NCI-H524 treated with DMSO at 0.1 percent for 48 hours (cell line): ENCODE measurements at regions not wholly inside any gene's neighbourhood (a gene's known extent, or its start where the extent isn't known, plus 50 kb on each side); places are given as distances from the start of the nearest gene placed in this dataset.

Experiments used
- DNase-seq: peaks from one replicate; lab custom pipeline; 2025; lab: John Stamatoyannopoulos, UW

DNA sequence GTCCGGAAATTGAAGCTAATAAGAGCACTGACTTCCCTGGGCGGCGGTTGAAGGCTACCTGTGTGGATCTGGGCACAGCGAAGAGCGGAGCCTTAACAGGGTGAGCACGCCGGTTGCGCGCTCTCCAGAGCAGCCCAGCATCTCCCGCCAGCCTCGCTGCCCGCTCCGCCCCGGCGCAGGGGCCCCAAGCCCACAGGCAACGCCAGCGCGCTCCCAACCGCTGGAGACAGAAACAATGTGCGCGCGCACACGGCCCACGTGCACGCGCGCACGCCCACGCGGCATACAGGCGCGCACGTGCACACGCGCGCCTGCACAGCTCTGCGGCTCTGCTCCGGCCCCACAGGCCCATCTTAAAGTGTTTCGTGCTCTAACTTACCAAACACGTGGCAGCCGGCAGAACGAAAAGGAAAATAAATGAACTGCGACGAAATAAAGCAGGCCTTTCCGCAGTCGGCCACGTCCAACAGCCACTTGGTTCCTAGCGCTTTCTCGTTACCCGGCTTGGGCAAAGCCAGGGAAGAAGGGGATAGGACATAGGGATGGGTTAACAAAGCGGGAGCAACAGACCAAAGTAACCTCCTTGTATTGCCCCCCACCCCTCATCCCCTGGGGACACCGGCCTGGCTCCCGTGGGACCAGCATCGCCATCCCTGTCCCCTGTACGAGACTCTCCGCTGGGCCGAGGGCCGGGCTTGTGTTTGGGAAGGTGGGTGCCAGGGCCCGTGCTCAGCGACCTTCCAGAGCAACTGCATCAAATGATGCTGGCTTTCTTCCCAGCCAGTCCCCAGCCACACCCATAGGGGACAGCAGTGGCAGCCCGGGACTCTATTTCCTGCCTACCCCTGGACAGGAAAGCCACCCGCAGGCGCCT, 203.7 kb downstream of the ABHD5 start:
- DNase-seq: no peak

DNA sequence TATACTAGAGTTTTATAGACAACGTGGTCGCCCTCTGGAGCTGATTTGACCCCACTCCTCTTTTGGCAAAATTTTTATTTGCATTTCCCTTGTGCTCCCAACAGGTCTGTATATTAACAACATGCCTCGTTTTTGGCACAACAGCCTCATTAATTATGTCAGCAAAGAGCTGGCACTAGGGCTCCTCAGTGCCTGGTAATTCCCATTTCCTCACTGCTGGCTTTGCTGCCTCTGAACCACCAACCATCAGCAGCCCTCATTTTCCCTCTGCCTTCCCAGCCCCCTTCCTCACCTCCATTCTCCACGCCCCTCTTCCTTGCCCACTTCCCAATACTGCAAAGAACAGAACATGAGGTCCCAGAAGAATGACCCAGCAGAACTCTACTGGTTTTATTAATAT, 204.8 kb downstream of the ABHD5 start:
- no peak for DNase-seq

DNA sequence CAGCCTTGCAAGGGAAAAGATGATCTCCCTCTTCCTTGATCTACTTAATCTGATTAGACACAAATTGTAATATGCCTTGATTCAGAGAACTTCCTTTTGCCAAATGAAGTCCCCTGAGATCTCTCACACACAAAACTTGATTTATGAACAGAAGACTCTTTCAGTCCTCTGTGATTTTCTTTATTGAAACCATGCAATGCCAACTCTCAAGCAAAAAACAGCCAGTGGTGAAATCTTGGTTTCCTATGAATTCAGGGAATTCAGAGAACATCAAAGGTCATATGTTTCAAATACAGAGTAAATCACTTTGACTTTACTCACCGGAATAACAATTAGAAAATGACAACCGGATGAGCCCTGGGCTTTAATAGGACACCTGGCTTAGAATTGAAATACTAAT, 211.7 kb downstream of the ABHD5 start:
- no peak for DNase-seq

DNA sequence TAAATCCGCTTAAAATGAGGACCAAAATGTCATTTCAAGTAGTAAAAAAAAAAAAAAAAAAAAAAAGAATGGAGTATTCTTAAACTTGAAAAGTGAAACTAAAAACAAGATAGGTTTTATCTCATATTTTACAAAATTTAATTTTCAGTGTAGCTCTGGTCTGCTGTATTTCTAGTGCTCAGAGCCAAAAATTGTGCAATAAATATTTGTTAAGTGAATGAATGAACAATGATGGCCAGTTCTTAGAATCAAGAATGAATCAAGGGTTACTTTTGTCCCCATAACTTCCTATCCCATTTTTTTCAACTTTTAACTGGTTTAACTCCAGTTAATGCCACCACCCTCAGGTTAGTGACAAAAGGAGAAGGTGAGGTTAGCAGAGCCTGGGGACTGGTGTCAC, 214.4 kb downstream of the ABHD5 start:
- DNase-seq: no peak

DNA sequence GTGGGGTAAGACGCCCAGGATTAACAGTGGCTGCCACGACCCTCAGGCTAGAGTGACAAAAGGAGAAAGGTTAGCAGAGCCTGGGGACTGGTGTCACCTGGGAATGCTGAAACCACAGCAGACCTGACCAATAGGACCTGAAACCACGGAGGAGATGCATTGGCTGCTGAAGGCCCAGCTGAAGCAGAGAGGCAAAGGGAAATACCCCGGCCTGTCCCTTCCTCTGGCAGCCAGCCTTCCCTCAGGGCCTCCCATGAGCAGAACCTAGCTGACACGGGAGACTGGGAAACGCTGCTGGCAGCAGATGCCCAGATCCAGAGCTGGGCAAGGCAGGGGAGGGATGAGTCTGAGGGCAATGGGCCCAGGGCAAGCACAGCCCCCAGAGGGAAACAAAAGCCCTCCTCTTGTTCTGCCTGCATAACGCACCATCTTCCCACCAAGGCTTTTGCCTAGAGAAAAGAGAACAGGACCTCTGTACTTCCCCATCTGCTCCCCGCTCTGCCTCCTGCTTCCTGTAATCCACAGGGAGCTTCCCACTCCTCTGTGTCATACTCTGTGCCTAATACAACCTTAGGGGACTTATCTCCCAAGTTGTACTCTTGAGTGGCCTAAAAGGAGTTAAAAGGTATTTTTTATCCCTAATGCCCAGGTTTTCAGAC, 216.2 kb downstream of the ABHD5 start:
- no peak for DNase-seq

DNA sequence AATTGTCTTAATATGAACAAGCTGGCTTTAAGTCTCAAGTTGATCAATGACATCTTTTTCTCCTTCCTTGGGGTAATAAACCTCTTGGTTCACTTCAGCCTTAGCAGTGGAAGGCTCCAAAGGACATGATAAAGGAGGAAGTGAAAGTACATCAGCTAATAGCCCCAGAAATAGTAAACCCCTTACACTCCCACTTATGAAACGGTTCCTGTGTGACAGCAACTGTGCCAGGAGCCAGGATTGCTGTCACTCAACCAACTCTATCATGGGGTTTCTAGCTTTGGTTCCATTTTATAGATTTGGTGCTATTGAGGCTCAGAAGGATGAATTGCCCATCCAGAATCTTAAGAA, 216.7 kb downstream of the ABHD5 start:
- DNase-seq: no peak

DNA sequence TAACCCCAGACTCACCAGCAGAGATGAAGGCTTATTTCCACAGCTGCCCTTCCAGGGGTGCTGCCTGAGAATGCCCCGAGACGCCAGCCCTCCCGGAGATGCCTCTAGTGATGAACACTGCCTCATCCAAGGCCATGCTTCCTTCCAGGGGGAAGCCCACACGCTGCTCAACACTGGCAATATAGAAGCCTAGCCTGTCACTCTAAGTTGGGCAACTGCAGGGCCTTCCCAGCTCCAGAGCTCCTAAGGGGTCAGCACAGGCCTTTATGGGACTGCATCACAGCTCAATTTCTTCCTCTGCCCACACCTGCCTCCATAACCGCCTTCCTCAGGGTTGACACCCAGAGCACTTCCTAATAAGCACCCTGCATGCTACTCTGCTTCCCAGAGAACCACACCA, 217.7 kb downstream of the ABHD5 start:
- DNase-seq: no peak

DNA sequence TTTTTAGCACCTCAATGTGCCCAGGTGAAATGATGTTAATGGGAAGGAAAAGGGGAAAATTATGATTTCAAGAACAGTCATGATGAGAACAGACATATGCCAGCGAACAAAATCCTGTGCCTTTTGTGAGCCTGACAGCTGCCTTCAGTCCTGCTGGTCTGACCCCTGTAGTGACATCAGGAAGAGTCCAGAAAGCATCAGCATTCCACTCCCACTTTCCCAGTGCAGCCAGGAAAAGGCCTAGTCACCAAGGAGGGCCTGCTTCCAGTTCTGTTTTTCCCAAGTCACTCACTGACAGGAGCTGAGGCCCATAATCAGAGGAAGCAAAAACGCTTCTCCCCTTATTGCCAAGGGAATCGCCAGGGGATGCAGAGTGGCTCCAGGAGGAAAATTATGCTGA, 218.4 kb downstream of the ABHD5 start:
- DNase-seq: no peak

DNA sequence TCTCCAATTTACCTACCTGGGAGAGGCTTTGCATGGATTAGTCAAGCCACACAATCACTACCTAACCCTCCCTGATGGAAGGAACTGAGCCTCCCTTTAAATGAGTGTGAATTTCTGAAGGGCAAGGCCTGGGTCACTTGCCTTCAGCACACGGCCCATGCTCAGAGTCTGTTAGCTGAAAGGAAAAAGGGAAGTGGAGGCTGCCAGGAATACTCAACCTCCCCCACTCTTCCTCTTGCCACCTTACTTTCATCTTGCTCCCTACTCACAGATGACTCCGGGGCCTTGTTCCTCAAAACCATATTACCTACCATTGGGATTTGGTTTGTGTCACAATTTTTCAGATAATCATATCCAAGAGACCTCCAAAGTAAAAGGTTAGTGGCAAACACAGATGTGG, 220.0 kb downstream of the ABHD5 start:
- DNase-seq: no peak

DNA sequence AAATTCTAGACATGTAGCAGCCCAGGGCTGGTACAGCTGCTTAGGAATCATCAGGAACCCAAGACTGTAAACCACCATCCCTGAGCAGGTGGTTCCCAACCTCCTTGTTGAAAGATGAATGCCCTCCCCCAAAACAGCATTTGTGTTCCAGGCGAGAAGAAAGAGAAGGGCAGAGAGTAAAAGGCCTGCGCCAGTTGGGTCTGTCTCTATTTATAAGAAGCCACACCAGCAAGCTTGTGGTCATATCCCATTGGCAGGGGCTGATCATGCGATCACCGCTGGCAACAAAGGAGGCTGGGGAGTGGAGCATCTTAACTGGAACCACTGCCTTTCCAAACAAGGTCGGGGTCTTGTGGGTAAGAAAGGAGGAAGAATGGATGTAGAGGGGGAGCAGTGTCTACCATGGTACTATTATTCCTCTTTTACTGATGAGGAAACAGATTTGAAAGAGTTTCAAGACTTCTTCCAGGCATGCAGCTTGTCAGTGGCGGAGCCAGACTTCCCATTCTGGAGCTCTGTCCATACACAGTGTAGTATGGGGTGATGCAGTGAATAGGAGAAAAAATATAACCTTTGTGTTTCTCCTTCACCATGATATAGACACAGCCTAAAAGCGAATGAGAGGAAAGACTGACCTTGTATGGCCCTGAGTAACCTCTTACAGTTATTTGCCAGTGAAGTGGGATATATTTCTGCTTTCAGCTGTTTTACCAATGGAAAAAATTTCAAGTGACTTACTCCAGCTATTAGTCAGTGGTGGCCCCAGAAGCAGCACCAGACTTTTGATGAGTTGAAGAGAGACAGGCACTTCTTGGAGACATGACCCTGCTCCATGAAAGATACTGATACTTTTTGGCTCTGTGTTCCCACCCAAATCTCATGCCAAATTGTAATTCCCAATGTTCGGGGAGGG, 222.6 kb downstream of the ABHD5 start:
- no peak for DNase-seq

DNA sequence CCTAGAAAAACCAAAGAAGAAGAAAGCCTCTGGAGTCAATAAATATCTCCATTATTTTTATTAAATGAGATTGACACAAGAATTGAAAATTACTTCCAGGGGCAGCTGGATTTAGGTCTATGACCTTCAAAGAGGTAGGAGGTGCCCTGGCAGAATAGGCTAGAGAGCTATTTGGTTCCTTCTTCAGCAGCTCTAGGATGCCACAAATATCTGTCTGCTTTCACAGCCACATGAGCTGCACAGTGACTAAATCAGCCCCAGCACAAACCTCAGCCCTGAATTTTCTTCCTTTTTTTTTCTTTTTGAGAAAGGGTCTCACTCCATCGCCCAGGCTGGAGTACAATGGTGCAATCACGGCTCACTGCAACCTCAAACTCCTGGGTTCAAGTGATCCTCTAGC, 223.5 kb downstream of the ABHD5 start:
- DNase-seq: no peak

DNA sequence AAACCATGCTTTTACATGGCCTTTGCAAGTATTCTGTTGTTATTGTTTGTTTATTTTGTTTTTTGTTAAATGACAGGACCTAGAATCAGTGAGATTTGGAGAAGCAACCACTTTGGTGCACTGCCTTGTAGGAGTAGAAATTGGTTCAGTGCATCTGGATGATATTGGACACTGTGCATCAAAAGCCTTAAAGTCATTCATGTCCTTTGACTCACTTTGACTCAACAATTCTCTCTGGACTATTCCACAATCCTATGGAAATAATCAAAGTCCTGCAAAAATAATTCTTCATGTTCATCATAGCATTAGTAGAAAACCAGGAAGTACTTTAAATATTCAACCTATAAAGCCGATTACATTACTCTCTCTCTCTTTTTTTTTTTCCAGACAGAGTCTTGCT, 224.8 kb downstream of the ABHD5 start:
- DNase-seq: no peak

DNA sequence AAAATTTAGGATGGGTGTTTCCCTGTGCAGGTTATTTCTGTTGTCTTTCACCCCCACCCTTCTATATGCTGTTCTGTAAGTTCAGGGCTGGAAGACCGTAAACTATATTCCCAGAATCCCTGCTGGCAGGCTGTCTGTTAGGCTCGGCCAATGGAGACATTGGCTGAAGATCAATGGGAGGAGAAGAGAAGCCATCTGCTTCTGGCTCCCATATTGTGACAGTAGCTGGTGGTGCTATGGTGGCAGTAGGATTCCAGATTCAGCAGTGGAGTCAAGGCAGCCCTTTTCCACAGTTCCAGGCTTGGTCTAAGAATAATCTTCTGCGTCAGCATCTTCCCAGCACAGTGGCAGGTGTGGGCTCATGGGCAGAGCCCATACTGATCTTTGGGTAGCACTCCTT, 226.6 kb downstream of the ABHD5 start:
- DNase-seq: no peak

DNA sequence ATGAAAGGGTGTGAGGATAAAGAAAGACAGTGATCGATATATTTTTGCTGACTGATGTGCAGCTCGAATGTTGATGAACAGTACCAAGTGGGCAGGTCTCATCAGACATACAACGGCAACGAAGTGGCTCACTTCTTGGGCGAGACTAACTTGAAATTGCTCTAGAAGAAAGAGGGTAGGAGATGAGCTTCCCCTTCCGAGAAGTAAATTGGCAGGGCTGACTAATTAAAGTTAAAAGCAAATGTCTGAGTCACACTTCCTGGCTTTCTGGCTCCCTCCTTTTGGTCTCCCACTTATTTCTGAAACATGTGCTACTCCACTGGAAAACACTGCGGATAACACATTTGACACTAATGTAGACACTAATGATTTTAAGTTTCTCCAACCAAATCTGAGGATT, 228.3 kb downstream of the ABHD5 start:
- DNase-seq: no peak

DNA sequence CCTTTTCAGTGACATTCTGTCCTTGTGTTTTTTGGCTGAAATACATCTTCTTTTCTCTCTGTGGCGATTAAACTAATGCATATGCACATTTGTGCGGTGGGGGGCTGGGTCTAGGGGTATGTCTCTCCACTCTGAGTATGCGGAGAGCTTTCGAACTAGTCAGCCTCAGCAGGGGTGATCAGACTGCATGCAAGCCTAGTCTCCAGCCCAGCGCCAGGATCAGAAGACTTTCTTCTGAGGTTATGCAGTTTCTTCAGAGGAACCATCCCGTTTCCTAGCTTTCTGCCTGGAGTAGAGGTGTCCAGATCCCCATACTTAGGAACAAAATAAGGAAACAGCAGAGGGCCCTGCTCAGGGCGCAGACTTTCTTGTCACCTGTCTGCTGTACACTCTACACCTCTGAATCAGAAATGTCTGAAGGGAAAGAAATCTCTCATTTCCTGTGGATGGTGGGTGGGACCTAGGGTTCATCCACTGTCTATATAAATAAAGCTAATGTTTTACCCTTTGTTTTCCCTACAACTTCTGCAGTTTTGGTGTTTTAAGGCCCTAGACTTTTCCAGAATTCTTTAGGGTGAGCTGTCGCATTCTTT, 230.4 kb downstream of the ABHD5 start:
- DNase-seq: no peak

DNA sequence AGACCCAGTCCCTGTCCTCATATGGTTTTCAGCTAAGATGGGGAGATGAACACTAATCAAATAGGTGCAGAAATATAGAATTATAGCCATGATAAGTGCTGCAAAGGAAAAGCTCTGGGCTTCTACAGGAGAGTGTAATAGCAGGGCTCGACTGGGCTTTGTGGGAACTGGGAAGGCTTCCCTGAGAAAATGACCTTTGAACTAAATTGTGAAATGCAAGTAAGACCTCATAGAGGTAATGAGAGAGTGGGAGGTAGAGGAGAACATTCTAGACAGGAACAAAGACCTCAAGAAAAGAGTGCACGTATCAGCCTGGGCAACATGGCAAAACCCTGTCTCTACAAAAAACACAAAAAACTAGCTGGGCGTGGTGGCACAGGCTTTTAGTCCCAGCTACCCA, 231.6 kb downstream of the ABHD5 start:
- no peak for DNase-seq

DNA sequence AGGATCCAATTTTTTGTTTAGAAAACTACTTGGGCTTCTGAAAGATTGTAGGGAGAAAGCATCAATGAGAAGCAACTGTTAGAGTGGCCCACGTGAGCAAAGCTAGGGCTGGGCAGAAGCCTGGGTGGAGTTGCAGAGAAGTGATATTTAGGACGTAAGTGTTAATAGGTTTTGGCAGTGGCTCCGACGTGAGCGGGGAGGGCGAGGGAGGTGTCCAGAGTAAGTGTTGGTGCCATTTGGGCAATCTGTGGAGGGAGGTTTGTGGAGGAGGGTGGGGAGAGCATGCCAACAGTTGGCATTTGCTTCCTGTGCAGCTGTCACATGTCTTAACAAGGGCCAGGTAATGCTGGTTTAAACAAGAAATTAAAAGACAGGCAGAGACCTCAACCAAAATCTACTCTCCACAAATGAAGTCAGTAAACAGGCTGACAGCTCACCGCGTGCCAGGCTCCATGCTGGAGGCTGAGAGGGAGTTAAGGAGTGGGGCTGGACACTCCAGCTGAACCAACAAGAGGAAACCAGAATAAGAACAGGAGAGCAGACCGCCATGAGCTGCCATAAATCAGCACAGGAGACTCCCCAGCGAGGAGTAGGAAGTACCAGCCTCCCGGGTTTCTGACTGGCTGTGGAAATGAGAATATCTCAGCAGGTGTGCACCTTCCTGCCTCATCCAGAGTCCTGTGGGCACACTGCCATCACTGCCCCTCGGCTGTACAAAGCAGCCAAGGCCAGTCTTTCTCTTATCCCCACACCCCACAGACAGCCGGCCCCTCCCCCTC, 232.6 kb downstream of the ABHD5 start:
- DNase-seq: no peak

DNA sequence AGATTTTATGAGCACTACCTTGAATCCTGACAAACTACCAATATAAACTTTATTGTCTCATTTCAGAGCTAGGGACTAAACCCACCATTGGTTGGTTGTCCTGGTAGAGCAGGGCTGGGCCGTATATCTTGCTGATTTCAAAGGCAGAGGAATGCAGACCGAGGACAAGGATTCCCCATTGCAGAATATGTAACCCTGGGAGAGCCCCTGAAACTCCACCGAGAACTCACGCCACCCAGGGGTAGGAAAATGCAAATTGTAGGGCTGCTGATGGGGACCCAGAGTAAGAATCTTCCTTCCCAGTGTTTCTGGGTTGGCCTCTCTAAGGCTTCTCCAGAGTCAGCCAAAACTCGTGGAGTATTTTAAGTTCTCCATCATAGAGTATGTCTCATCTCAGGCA, 235.3 kb downstream of the ABHD5 start:
- DNase-seq: no peak

DNA sequence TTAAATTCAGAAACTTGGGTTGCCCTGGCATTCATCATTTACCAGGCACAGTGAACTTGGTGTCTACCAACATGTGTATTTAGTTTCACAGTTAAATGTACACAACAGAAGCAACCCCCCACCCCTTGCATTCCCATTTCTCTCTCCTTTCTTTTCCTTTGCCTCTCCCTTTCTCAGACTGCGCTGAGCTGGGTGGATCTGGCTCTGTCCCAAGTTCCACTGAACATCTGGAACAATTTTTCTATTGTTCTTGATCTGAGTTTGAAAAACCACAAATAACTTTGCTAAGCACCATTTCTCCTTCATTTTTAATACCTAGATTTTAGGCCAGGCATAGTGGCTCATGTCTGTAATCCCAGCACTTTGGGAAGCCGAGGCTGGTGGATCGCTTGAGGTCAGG, 242.2 kb downstream of the ABHD5 start:
- DNase-seq: no peak

DNA sequence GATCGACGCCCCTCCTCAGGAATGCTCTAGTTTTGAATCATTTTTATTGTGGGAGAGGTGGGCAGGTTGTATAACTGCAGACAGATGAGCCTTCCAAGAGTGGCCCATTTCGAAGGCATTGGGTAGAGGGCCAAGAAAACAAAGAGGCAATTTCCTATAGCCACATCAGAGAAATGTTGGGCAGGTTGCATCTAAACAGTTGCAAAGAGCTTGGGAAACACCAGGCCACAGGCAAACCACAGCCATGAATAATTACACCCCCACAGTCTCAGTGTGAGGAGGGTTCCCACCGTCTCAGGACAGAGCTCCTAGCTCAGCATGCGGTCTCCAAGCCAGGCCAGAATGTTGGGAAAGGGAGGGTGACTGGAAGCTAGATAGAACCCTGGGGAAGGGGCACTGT, 257.3 kb downstream of the ABHD5 start:
- DNase-seq: no peak

DNA sequence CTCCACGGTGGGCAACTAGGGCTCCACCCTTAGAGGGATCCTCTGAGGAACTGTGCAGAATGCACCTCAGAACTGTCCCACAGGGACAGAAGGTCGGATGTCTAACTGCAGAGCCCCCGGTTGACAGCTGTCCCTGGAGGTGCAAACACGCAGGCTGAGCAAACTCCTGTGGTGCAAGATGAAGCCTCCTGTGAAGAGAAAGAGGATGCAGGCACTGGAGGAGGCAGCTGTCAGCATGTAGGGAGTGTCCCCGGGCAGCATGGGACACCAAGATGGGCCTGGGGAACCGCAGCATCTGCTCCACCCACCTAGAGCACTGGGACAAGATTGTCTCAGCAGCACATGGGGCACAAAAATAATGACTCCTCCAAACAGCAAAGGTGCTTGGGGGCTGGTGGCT, 258.9 kb downstream of the ABHD5 start:
- DNase-seq: no peak

DNA sequence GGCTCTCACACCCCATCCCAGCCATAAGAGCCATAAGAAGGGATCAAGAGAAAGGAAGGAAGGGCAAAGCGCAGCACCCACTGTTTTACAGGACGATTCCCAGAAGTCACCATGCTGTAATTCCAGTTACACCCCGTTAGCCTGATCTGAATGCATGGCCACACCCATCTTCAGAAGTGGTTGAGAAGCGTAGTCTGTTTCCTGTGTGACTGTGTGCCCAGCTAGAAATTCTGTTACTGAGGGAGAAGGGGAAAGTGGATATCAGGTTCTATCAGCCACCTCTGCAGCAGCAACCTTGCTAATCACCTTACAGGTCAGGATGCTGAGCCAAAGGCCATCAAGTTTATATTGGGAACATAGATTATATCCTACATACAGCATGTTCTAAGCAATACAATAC, 260.0 kb downstream of the ABHD5 start:
- no peak for DNase-seq
